GM23338 (cell line): ENCODE measurements at regions not wholly inside any gene's neighbourhood (a gene's known extent, or its start where the extent isn't known, plus 50 kb on each side); places are given as distances from the start of the nearest gene placed in this dataset.

Experiments used
- ATAC-seq: fragments of 200-7000 bp; cut with Tn5 transposase; 3 replicates; pipeline ENCODE4 v1.9.1; 2020
- DNase-seq: peaks from one replicate; pipeline ENCODE4 v3.0.0-alpha.2; 2015; ENCODE audit warnings: low spot score
- H2AFZ ChIP-seq: fragments of 200-600 bp; sonication (generic); 2 replicates; pipeline ENCODE4 v1.8.0; 2016; ENCODE audit warnings: antibody characterized with exemption, mild to moderate bottlenecking, moderate library complexity
- H3F3A ChIP-seq: fragments of 200-600 bp; sonication (generic); replicated peaks from 2 replicates; pipeline ENCODE4 v1.8.0; 2017; ENCODE audit warnings: antibody characterized with exemption, mixed run types, low read depth
- H3K27ac ChIP-seq: fragments of 200-600 bp; sonication (generic); 2 replicates; pipeline ENCODE4 v1.6.1; 2016; ENCODE audit warnings: low read depth
- H3K27me3 ChIP-seq: fragments of 200-600 bp; sonication (generic); 2 replicates; pipeline ENCODE4 v1.8.0; 2016; ENCODE audit warnings: mild to moderate bottlenecking, mixed run types, moderate library complexity; ENCODE audit not compliant: insufficient read depth
- H3K36me3 ChIP-seq: fragments of 200-600 bp; sonication (generic); 2 replicates; pipeline ENCODE4 v1.8.0; 2016; ENCODE audit warnings: mild to moderate bottlenecking; ENCODE audit not compliant: insufficient read depth
- H3K4me1 ChIP-seq: fragments of 200-600 bp; sonication (generic); 2 replicates; pipeline ENCODE4 v1.8.0; 2016; ENCODE audit warnings: mild to moderate bottlenecking, moderate library complexity; ENCODE audit not compliant: insufficient read depth
- H3K4me2 ChIP-seq: fragments of 200-600 bp; sonication (generic); 2 replicates; pipeline ENCODE4 v1.7.1; 2017; ENCODE audit warnings: mixed run types
- H3K4me3 ChIP-seq: fragments of 200-600 bp; sonication (generic); 2 replicates; pipeline ENCODE4 v1.6.1; 2016; ENCODE audit warnings: mixed run types
- H3K79me2 ChIP-seq: fragments of 200-600 bp; sonication (generic); replicated peaks from 2 replicates; pipeline ENCODE4 v1.8.0; 2017; ENCODE audit warnings: mild to moderate bottlenecking; ENCODE audit not compliant: insufficient read depth
- H3K9me2 ChIP-seq: fragments of 200-600 bp; sonication (generic); 2 replicates; pipeline ENCODE4 v1.8.0; 2017; ENCODE audit not compliant: insufficient read depth
- H4K20me1 ChIP-seq: fragments of 200-600 bp; sonication (generic); replicated peaks from 2 replicates; pipeline ENCODE4 v1.8.0; 2017; ENCODE audit warnings: mild to moderate bottlenecking; ENCODE audit not compliant: insufficient read depth
- H3K27ac Mint-ChIP-seq: 2 replicates; pipeline ENCODE4 v1.8.0; 2020; ENCODE audit warnings: inconsistent platforms, mild to moderate bottlenecking, moderate library complexity, mixed read lengths
- H3K27me3 Mint-ChIP-seq: 3 replicates; pipeline ENCODE4 v1.8.0; 2022; ENCODE audit warnings: low read depth, mild to moderate bottlenecking, moderate library complexity, mixed read lengths, inconsistent platforms; ENCODE audit not compliant: insufficient read depth, poor library complexity
- H3K36me3 Mint-ChIP-seq: 3 replicates; pipeline ENCODE4 v1.8.0; 2021; ENCODE audit warnings: low read depth, mild to moderate bottlenecking, inconsistent platforms, moderate library complexity, mixed read lengths
- H3K4me1 Mint-ChIP-seq: 3 replicates; pipeline ENCODE4 v1.8.0; 2020; ENCODE audit warnings: mild to moderate bottlenecking, inconsistent platforms, mixed read lengths
- H3K4me3 Mint-ChIP-seq: 3 replicates; pipeline ENCODE4 v1.8.0; 2021; ENCODE audit warnings: moderate library complexity, mild to moderate bottlenecking, inconsistent platforms, mixed read lengths
- H3K9me3 Mint-ChIP-seq: 3 replicates; pipeline ENCODE4 v1.8.0; 2020; ENCODE audit warnings: moderate library complexity, mild to moderate bottlenecking, inconsistent platforms, mixed read lengths
- CREB1 ChIP-seq: fragments of 250-450 bp; sonication (Bioruptor Pico); IDR thresholded peaks from 2 replicates; pipeline ENCODE4 v1.5.0; 2020; ENCODE audit warnings: low read depth, mild to moderate bottlenecking, moderate library complexity
- CTCF ChIP-seq, 2 experiments: fragments of 200-600 bp in 1 of 2; sonication (generic) in 1 of 2; conservative IDR thresholded peaks; 2 replicates each; pipeline versions ENCODE4 v1.5.1 to v1.6.1; 2016 to 2017; ENCODE audit warnings: antibody characterized with exemption in 2 of 2, low read depth in 2 of 2, mild to moderate bottlenecking in 2 of 2, moderate library complexity in 1 of 2
- ETS1 ChIP-seq: IDR thresholded peaks from 2 replicates; pipeline ENCODE4 v1.6.1; 2016; ENCODE audit warnings: antibody characterized with exemption
- EZH2 ChIP-seq: fragments of 200-600 bp; sonication (generic); IDR thresholded peaks from one replicate; pipeline ENCODE4 v1.8.0; 2017; ENCODE audit warnings: antibody characterized with exemption, mild to moderate bottlenecking, low read depth; ENCODE audit not compliant: unreplicated experiment
- EZH2phosphoT487 ChIP-seq: fragments of 200-600 bp; sonication (generic); IDR thresholded peaks from one replicate; pipeline ENCODE4 v1.8.1; 2018; ENCODE audit warnings: antibody characterized with exemption; ENCODE audit not compliant: unreplicated experiment
- JUNB ChIP-seq: IDR thresholded peaks from one replicate; pipeline ENCODE4 v1.6.1; 2016; ENCODE audit warnings: antibody characterized with exemption; ENCODE audit not compliant: unreplicated experiment
- NANOG ChIP-seq: IDR thresholded peaks from 2 replicates; pipeline ENCODE4 v1.6.1; 2016; ENCODE audit warnings: antibody characterized with exemption, borderline replicate concordance
- POLR2AphosphoS5 ChIP-seq: IDR thresholded peaks from 2 replicates; pipeline ENCODE4 v1.6.1; 2016; ENCODE audit warnings: antibody characterized with exemption, low read depth
- REST ChIP-seq: IDR thresholded peaks from one replicate; pipeline ENCODE4 v1.6.1; 2018; ENCODE audit warnings: antibody characterized with exemption; ENCODE audit not compliant: unreplicated experiment
- STAT1 ChIP-seq: IDR thresholded peaks from one replicate; pipeline ENCODE4 v1.6.1; 2016; ENCODE audit warnings: antibody characterized with exemption; ENCODE audit not compliant: unreplicated experiment
- ZNF114 ChIP-seq: fragments of 250-450 bp; sonication (Bioruptor Pico); IDR thresholded peaks from 2 replicates; pipeline ENCODE4 v1.5.0; 2020; ENCODE audit warnings: mild to moderate bottlenecking, moderate library complexity
- ZNF331 ChIP-seq: fragments of 250-450 bp; sonication (Bioruptor Pico); IDR thresholded peaks from 2 replicates; pipeline ENCODE4 v1.5.0; 2020; ENCODE audit warnings: low read depth, mild to moderate bottlenecking, moderate library complexity
- ZNF462 ChIP-seq: fragments of 250-450 bp; sonication (Bioruptor Pico); IDR thresholded peaks from 2 replicates; pipeline ENCODE4 v1.5.0; 2020; ENCODE audit warnings: mild to moderate bottlenecking, moderate library complexity

- TF ChIP-seq POLR2AphosphoS5, result no peak
- TF ChIP-seq EZH2, result no peak
- no peak for TF ChIP-seq EZH2phosphoT487
- no peak for TF ChIP-seq ETS1
- TF ChIP-seq JUNB, result no peak
- TF ChIP-seq ZNF331 (CRISPR knock-in tag), result no peak
- no peak for TF ChIP-seq ZNF114 (CRISPR knock-in tag)
- TF ChIP-seq REST, result no peak
- TF ChIP-seq ZNF462, result no peak
- TF ChIP-seq CTCF (conservative IDR thresholded peaks at IDR 0.05; ENCODE audit: low read depth in 2 of 2), result no peak
- TF ChIP-seq CREB1 (CRISPR knock-in tag), result no peak
- TF ChIP-seq NANOG, result no peak
- no peak for TF ChIP-seq STAT1
- H3K79me2 ChIP-seq, result no peaks in the 10 kb centered on the region
- no peak for DNase-seq
Measured at GRCh38 chr21:19065164-19065563, 661.6 kb upstream of the TMPRSS15 start.

More at GRCh38 chr21:19065164-19065563, 661.6 kb upstream of the TMPRSS15 start:
- no peak overlapping the region for H2AFZ ChIP-seq
- H3K4me1 ChIP-seq, result no peaks in the 10 kb centered on the region
- H3K27ac ChIP-seq, result no peak overlapping the region
- no peak overlapping the region for H3K4me3 ChIP-seq
- H3K36me3 ChIP-seq, result peaks cover 4% of the 10 kb centered on the region; the same call in 1 of the 2 replicates
- H4K20me1 ChIP-seq, result no peaks in the 10 kb centered on the region
- no peak overlapping the region for H3K4me3 Mint-ChIP-seq
- H3K27ac Mint-ChIP-seq, result no peak overlapping the region
- no peak overlapping the region for H3K4me2 ChIP-seq
- H3K27me3 Mint-ChIP-seq, result peaks cover 3% of the 10 kb centered on the region
- no peaks in the 10 kb centered on the region; the same call in 1 of the 2 replicates for H3K9me2 ChIP-seq
- no peaks in the 10 kb centered on the region for H3K4me1 Mint-ChIP-seq
- H3F3A ChIP-seq, result no peaks in the 10 kb centered on the region
- peaks cover 23% of the 10 kb centered on the region for H3K9me3 Mint-ChIP-seq
- peaks cover 11% of the 10 kb centered on the region; the same call in 2 of the 3 replicates for H3K36me3 Mint-ChIP-seq
- H3K27me3 ChIP-seq, result no peaks in the 10 kb centered on the region
- ATAC-seq, result no peak
